CD14-positive monocyte (primary cell): ENCODE measurements at regions not wholly inside any gene's neighbourhood (a gene's known extent, or its start where the extent isn't known, plus 50 kb on each side); places are given as distances from the start of the nearest gene placed in this dataset.

Experiments
- DNase-seq, 3 donors: peaks; one replicate each; pipeline ENCODE4 v3.0.0-alpha.2; 2011 to 2022
- H2AFZ ChIP-seq: 2 replicates; pipeline ENCODE4 v1.6.0; 2012; ENCODE audit warnings: mild to moderate bottlenecking, low read depth, low read length, inconsistent platforms; ENCODE audit not compliant: insufficient read depth, poor library complexity, severe bottlenecking
- H3K27ac ChIP-seq, 2 donors: 1 replicate in 1 of 2; 2 replicates in 1 of 2; pipeline ENCODE4 v1.5.1; 2012 to 2013; ENCODE audit warnings: low read length in 2 of 2, control low read depth in 1 of 2, inconsistent platforms in 1 of 2, low read depth in 1 of 2, mild to moderate bottlenecking in 1 of 2
- H3K27me3 ChIP-seq, 2 donors: one replicate each; pipeline versions ENCODE4 v1.6.0 to v1.6.1; 2011 to 2013; ENCODE audit warnings: low read length in 2 of 2; ENCODE audit not compliant: control insufficient read depth in 2 of 2, insufficient read depth in 2 of 2
- H3K36me3 ChIP-seq, 2 donors: replicated peaks in 1 of 2; 1 replicate in 1 of 2; 2 replicates in 1 of 2; pipeline versions ENCODE4 v1.5.1 to v1.6.1; 2012 to 2013; ENCODE audit warnings: low read length in 2 of 2, control low read depth in 1 of 2, inconsistent platforms in 1 of 2, mild to moderate bottlenecking in 1 of 2; ENCODE audit not compliant: insufficient read depth in 2 of 2, control insufficient read depth in 1 of 2
- H3K4me1 ChIP-seq, 2 donors: 1 replicate in 1 of 2; 2 replicates in 1 of 2; pipeline versions ENCODE4 v1.5.1 to v1.6.1; 2012 to 2013; ENCODE audit warnings: low read length in 2 of 2, control low read depth in 1 of 2, inconsistent platforms in 1 of 2, mild to moderate bottlenecking in 1 of 2, moderate library complexity in 1 of 2; ENCODE audit not compliant: insufficient read depth in 2 of 2, control insufficient read depth in 1 of 2
- H3K4me2 ChIP-seq: replicated peaks from 2 replicates; pipeline ENCODE3; 2012; ENCODE audit warnings: low read length, moderate library complexity, mild to moderate bottlenecking; ENCODE audit not compliant: poor library complexity, severe bottlenecking; ENCODE audit errors: extremely low read depth
- H3K4me3 ChIP-seq, 3 experiments: fragments of 200-600 bp in 1 of 3; sonication (generic) in 1 of 3; replicated peaks in 1 of 3; 1 replicate in 2 of 3; 2 replicates in 1 of 3; pipeline ENCODE4 v1.5.1; 2011 to 2013; ENCODE audit warnings: low read length in 3 of 3, mild to moderate bottlenecking in 3 of 3, control low read depth in 2 of 3, low read depth in 2 of 3, inconsistent platforms in 1 of 3, moderate library complexity in 1 of 3
- H3K79me2 ChIP-seq: 2 replicates; pipeline ENCODE4 v1.6.0; 2012; ENCODE audit warnings: mild to moderate bottlenecking, control low read depth, inconsistent platforms, low read length, moderate library complexity; ENCODE audit not compliant: insufficient read depth
- H3K9ac ChIP-seq: 2 replicates; pipeline ENCODE4 v1.6.0; 2017; ENCODE audit warnings: low read length, mild to moderate bottlenecking; ENCODE audit not compliant: insufficient read depth, poor library complexity, severe bottlenecking
- H3K9me3 ChIP-seq, 2 donors: replicated peaks in 1 of 2; 1 replicate in 1 of 2; 2 replicates in 1 of 2; pipeline versions ENCODE4 v1.5.1 to v1.6.1; 2012 to 2013; ENCODE audit warnings: low read length in 2 of 2, control low read depth in 1 of 2; ENCODE audit not compliant: control insufficient read depth in 1 of 2, insufficient read depth in 1 of 2
- H4K20me1 ChIP-seq: 2 replicates; pipeline ENCODE4 v1.6.0; 2012; ENCODE audit warnings: mild to moderate bottlenecking, low read length, control low read depth, moderate library complexity; ENCODE audit not compliant: insufficient read depth
- H3K27ac Mint-ChIP-seq, 7 donors: one replicate each; pipeline ENCODE4 v1.8.0; 2020; ENCODE audit warnings: mild to moderate bottlenecking in 7 of 7, mixed read lengths in 7 of 7, moderate library complexity in 6 of 7, inconsistent platforms in 2 of 7
- H3K27me3 Mint-ChIP-seq, 3 donors: one replicate each; pipeline ENCODE4 v1.8.0; 2021 to 2022; ENCODE audit warnings: low read depth in 3 of 3, mild to moderate bottlenecking in 3 of 3, mixed read lengths in 3 of 3, moderate library complexity in 3 of 3, inconsistent platforms in 1 of 3
- H3K36me3 Mint-ChIP-seq, 2 donors: one replicate each; pipeline ENCODE4 v1.8.0; 2020; ENCODE audit warnings: mixed read lengths in 2 of 2, inconsistent platforms in 1 of 2, mild to moderate bottlenecking in 1 of 2
- H3K4me1 Mint-ChIP-seq: one replicate; pipeline ENCODE4 v1.8.0; 2020; ENCODE audit warnings: mild to moderate bottlenecking, mixed read lengths
- H3K4me3 Mint-ChIP-seq, 2 donors: one replicate each; pipeline ENCODE4 v1.8.0; 2020; ENCODE audit warnings: mild to moderate bottlenecking in 2 of 2, mixed read lengths in 2 of 2, moderate library complexity in 1 of 2
- H3K9me3 Mint-ChIP-seq, 7 donors: one replicate each; pipeline ENCODE4 v1.8.0; 2020 to 2022; ENCODE audit warnings: mixed read lengths in 7 of 7, mild to moderate bottlenecking in 6 of 7, moderate library complexity in 6 of 7, inconsistent platforms in 2 of 7
- CTCF ChIP-seq: fragments of 200-600 bp; IDR thresholded peaks from one replicate; pipeline ENCODE4 v1.8.0; 2022; ENCODE audit warnings: antibody characterized with exemption, mild to moderate bottlenecking
- WGBS: methylation state at CpG from one replicate; pipeline ENCODE4 v1.1.5; 2013; ENCODE audit warnings: missing lambda C conversion rate; ENCODE audit not compliant: insufficient coverage; 5-methylcytosine and 5-hydroxymethylcytosine counted together
- intact Hi-C, 2 donors: fragments of 100-400 bp; cut with micrococcal nuclease; formaldehyde crosslinking; loops; one replicate each; pipeline versions ENCODE4 v1.15.0 to v1.15.1; 2023

- Histone ChIP-seq H3K27ac (no peak overlapping the region), H3K36me3 (no peaks in the 10 kb centered on the region), H3K9ac (no peak overlapping the region), H3K9me3 (peaks cover 0 to 4% of the 10 kb centered on the region in 2 donors), H4K20me1 (no peaks in the 10 kb centered on the region), H3K4me3 (no peak overlapping the region), H2AFZ (no peak overlapping the region), H3K79me2 (no peaks in the 10 kb centered on the region), H3K4me2 (no peak overlapping the region), H3K4me1 (no peaks in the 10 kb centered on the region), H3K27me3 (no peaks in the 10 kb centered on the region)
- Mint-ChIP-seq H3K27ac (no peak overlapping the region), H3K36me3 (no peaks in the 10 kb centered on the region), H3K4me3 (no peak overlapping the region), H3K4me1 (no peaks in the 10 kb centered on the region), H3K27me3 (no peaks in the 10 kb centered on the region), H3K9me3 (peaks cover 0 to 6% (median 2%) of the 10 kb centered on the region in 7 donors)
- intact Hi-C loops: no loop called here
- DNase-seq: no peak
- TF ChIP-seq CTCF: no peak
These were observed 1397.3 kb upstream of the MIR17HG start for GRCh38 chr13:89950225-89950624.

- H2AFZ ChIP-seq: no peak overlapping the region
- no peaks in the 10 kb centered on the region for H3K27me3 ChIP-seq
- no peaks in the 10 kb centered on the region for H3K36me3 Mint-ChIP-seq
- no peaks in the 10 kb centered on the region for H4K20me1 ChIP-seq
- WGBS: 100% methylated on average over 3 of the region's 3 CpGs
- no peak overlapping the region for H3K4me3 ChIP-seq
- H3K4me1 ChIP-seq: no peaks in the 10 kb centered on the region
- DNase-seq: no peak
- no peak for TF ChIP-seq CTCF
- H3K4me2 ChIP-seq: no peak overlapping the region
- no peaks in the 10 kb centered on the region for H3K79me2 ChIP-seq
- no peak overlapping the region for H3K27ac ChIP-seq
- intact Hi-C loops: no loop called here
- no peak overlapping the region for H3K27ac Mint-ChIP-seq
- H3K9me3 Mint-ChIP-seq: peaks cover 0 to 6% (median 2%) of the 10 kb centered on the region in 7 donors
- no peaks in the 10 kb centered on the region for H3K4me1 Mint-ChIP-seq
- no peak overlapping the region for H3K4me3 Mint-ChIP-seq
- H3K9me3 ChIP-seq: no peaks in the 10 kb centered on the region
- no peaks in the 10 kb centered on the region for H3K27me3 Mint-ChIP-seq
- H3K36me3 ChIP-seq: no peaks in the 10 kb centered on the region
- H3K9ac ChIP-seq: no peak overlapping the region
These were observed 1396.1 kb upstream of the MIR17HG start for GRCh38 chr13:89951341-89951740.
